Pancreas (tissue), 10 donors: ENCODE measurements at regions not wholly inside any gene's neighbourhood (a gene's known extent, or its start where the extent isn't known, plus 50 kb on each side); places are given as distances from the start of the nearest gene placed in this dataset.

Experiments used
- ATAC-seq, 4 donors: fragments of 200-7000 bp; cut with Tn5 transposase; one replicate each; pipeline versions ENCODE4 v1.8.0 to v1.9.1; 2020; ENCODE audit warnings: mild to moderate bottlenecking in 4 of 4, moderate library complexity in 4 of 4
- DNase-seq, 6 donors: peaks; one replicate each; pipeline ENCODE4 v3.0.0-alpha.2; 2020
- FAIRE-seq: peaks from 2 replicates; lab custom pipeline; 2012; peaks lifted over from hg19 to GRCh38; lab: Jason Lieb, UNC
- H3K27ac ChIP-seq, 4 donors: fragments of 200-600 bp; sonication (generic); 1 replicate in 3 of 4; 2 replicates in 1 of 4; pipeline versions ENCODE4 v1.5.0 to v1.8.0; 2020
- H3K27me3 ChIP-seq, 4 donors: fragments of 200-600 bp; one replicate each; pipeline ENCODE4 v1.8.0; 2021
- H3K36me3 ChIP-seq, 3 donors: fragments of 200-600 bp; sonication (generic) in 1 of 3; one replicate each; pipeline versions ENCODE4 v1.5.0 to v1.8.0; 2020 to 2021
- H3K4me1 ChIP-seq, 3 donors: fragments of 200-600 bp; one replicate each; pipeline ENCODE4 v1.8.0; 2021
- H3K4me3 ChIP-seq, 4 donors: fragments of 200-600 bp; sonication (generic) in 2 of 4; one replicate each; pipeline versions ENCODE4 v1.5.0 to v1.8.0; 2020 to 2021
- H3K9me3 ChIP-seq, 4 donors: fragments of 200-600 bp; one replicate each; pipeline ENCODE4 v1.8.0; 2021
- CTCF ChIP-seq, 4 donors: fragments of 200-600 bp; sonication (generic) in 3 of 4; IDR thresholded peaks; one replicate each; pipeline versions ENCODE4 v1.5.0 to v1.8.0; 2021; ENCODE audit warnings: antibody characterized with exemption in 4 of 4
- WGBS, 2 donors: extraction: QIAGEN DNeasy Blood & Tissue Kit; methylation state at CpG; one replicate each; pipeline ENCODE4 v1.1.7; 2013; 5-methylcytosine and 5-hydroxymethylcytosine counted together
- intact Hi-C, 3 donors: fragments of 100-400 bp; cut with DNase I; formaldehyde crosslinking; loops; one replicate each; pipeline versions ENCODE4 v1.11.1 to v1.14.2; 2022
- donor health status: healthy with polysubstance abuse.
- donor health status: DM: no; HTN: no; CAD: no; lungs with moderate emphysema.
- donor health status: DM: no; HTN: no; CAD: no.
- donor health status: control.
- donor health status: control.
- donor health status: Bipolar disorder and iron deficiency.
- donor health status: DM: yes; HTN: yes; CAD: no.
- donor health status: DM: no; HTN: no; CAD: no.
- donor health status: DM: no; HTN: no; CAD: no.
- donor health status: DM: yes; HTN: yes; CAD: no.

- FAIRE-seq (no peak), DNase-seq (no peak), ATAC-seq (no peak)
- Histone ChIP-seq H3K9me3 (no peaks in the 10 kb centered on the region), H3K4me1 (no peaks in the 10 kb centered on the region), H3K36me3 (no peaks in the 10 kb centered on the region), H3K27me3 (no peaks in the 10 kb centered on the region), H3K4me3 (no peak overlapping the region), H3K27ac (no peak overlapping the region)
- TF ChIP-seq CTCF (IDR thresholded peaks at IDR 0.05): no peak
- 81 to 86% methylated on average over 6 of the region's 6 CpGs for WGBS, 2 donors
- intact Hi-C loops: no loop called here
Observed at GRCh38 chr2:118431586-118431985, 343.3 kb downstream of the INSIG2 start.

DNA sequence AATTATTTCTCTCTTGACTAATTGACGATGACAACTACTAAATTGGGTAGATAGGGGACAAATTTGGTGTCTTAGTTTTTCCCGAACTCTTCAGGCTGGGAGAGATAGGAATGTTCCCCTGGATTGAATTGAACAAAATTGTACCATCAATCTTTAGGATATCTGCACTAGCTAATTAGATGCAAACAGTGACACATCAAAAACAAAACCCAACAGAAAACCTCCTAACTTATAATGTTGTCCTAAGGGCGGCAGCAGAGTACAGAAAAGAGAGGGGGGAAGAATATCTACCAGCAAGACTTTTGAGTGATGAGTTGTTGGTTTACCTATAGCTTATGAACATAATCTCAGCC is 342.9 kb downstream of the INSIG2 start:
- FAIRE-seq (no peak), DNase-seq (no peak), ATAC-seq (no peak)
- H3K27ac ChIP-seq: no peak overlapping the region
- H3K9me3 ChIP-seq: no peaks in the 10 kb centered on the region
- H3K27me3 ChIP-seq: no peaks in the 10 kb centered on the region
- no peak for TF ChIP-seq CTCF (IDR thresholded peaks at IDR 0.05)
- H3K4me1 ChIP-seq: no peaks in the 10 kb centered on the region
- WGBS, 2 donors: 75 to 77% methylated on average over 3 of the region's 3 CpGs
- no peaks in the 10 kb centered on the region for H3K36me3 ChIP-seq
- intact Hi-C loops: no loop called here
- H3K4me3 ChIP-seq: no peak overlapping the region

DNA sequence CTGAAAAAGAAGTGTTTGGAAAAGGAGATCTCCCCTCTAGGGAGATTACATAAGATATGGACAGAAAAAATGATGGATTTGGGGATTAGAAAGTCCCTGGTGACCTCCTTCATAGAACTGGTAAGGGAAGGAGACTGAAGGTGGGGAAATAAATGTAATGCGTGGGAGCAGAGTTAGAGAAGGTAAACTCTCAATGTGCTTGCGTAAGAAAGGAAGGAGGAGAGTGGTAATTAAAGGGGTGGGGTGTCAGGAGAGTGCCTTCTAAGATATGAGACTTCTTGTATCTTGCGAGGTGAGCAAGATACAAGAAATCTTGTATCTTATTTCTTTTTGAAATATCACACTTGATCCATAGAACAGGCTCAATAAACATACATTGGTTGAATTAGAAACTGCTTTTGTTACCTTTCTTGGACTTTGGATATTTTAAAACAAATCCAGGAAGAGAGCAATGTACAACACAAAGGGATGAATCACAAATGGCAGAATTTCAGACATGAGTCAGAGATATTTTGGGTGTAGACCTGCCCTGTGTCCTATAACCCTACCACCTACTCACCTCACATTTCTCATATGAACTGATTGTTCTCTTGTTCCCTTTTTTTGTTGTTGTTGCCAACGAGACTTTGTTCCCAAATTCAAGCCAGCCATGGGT is 342.4 kb downstream of the INSIG2 start:
- ATAC-seq: no peak
- no peaks in the 10 kb centered on the region for H3K27me3 ChIP-seq
- intact Hi-C loops: no loop called here
- no peak overlapping the region for H3K27ac ChIP-seq
- no peak overlapping the region for H3K4me3 ChIP-seq
- DNase-seq: no peak
- no peaks in the 10 kb centered on the region for H3K36me3 ChIP-seq
- WGBS, 2 donors: 70 to 80% methylated on average over 4 of the region's 4 CpGs
- TF ChIP-seq CTCF (IDR thresholded peaks at IDR 0.05): no peak
- H3K4me1 ChIP-seq: no peaks in the 10 kb centered on the region
- H3K9me3 ChIP-seq: no peaks in the 10 kb centered on the region
- no peak for FAIRE-seq

GRCh38 chr2:118425191-118425590 is 336.9 kb downstream of the INSIG2 start:
- WGBS, 2 donors: 78 to 82% methylated on average over 5 of the region's 5 CpGs
- no peak overlapping the region for H3K4me3 ChIP-seq
- FAIRE-seq (no peak), ATAC-seq (no peak), DNase-seq (no peak)
- intact Hi-C loops: no loop called here
- TF ChIP-seq CTCF (IDR thresholded peaks at IDR 0.05): no peak
- H3K36me3 ChIP-seq: no peaks in the 10 kb centered on the region
- no peaks in the 10 kb centered on the region for H3K27me3 ChIP-seq
- no peak overlapping the region for H3K27ac ChIP-seq
- no peaks in the 10 kb centered on the region for H3K4me1 ChIP-seq
- H3K9me3 ChIP-seq: no peaks in the 10 kb centered on the region

DNA sequence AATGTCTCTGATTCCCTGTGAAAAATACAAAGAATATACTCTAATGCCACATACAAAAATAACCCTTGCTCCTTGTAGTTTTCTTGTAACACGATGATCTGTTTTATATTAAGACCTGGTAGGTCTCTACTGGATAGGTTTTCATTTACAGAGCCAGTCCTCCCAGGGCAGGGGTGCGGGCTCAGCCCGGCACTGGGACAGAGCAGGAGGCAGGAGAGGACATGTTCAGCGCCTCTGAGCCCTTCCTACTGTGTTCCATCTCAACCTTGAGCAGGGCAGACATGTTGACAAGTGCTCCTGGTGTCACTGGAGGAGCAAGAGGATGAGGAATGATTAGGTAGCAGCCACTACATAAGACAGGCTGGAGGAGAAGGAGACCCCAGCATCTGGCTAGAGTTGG is 335.5 kb downstream of the INSIG2 start:
- intact Hi-C loops: no loop called here
- Histone ChIP-seq H3K36me3 (no peaks in the 10 kb centered on the region), H3K27me3 (no peaks in the 10 kb centered on the region), H3K4me1 (no peaks in the 10 kb centered on the region), H3K27ac (no peak overlapping the region), H3K4me3 (no peak overlapping the region), H3K9me3 (no peaks in the 10 kb centered on the region)
- no peak for DNase-seq
- FAIRE-seq: no peak
- no peak for ATAC-seq
- 76 to 85% methylated on average over 4 of the region's 4 CpGs for WGBS, 2 donors
- no peak for TF ChIP-seq CTCF (IDR thresholded peaks at IDR 0.05)
